ENCODE measurements at regions not wholly inside any gene's neighbourhood (a gene's known extent, or its start where the extent isn't known, plus 50 kb on each side); places are given as distances from the start of the nearest gene placed in this dataset.

GRCh38 chr13:104837756-104838155 lies 1697.7 kb downstream of the EFNB2 start:
- DNase-seq (ENCODE audit: low spot score), result no peak

GRCh38 chr13:104833221-104833620 lies 1702.2 kb downstream of the EFNB2 start:
- DNase-seq (ENCODE audit: low spot score), result no peak

- DNase-seq (ENCODE audit: low spot score), result no peak
Observed at GRCh38 chr13:104832231-104832630, 1703.2 kb downstream of the EFNB2 start.

- no peak for DNase-seq (ENCODE audit: low spot score)
Observed at GRCh38 chr13:104831831-104832230, 1703.6 kb downstream of the EFNB2 start.

GRCh38 chr13:104823709-104824108 lies 1711.8 kb downstream of the EFNB2 start:
- no peak for DNase-seq (ENCODE audit: low spot score)

GRCh38 chr13:104823071-104823470 lies 1712.4 kb downstream of the EFNB2 start:
- no peak for DNase-seq (ENCODE audit: low spot score)

- no peak for DNase-seq (ENCODE audit: low spot score)
Observed at GRCh38 chr13:104817271-104817670, 1718.2 kb downstream of the EFNB2 start.

GRCh38 chr13:104816726-104817125 lies 1718.7 kb downstream of the EFNB2 start:
- DNase-seq (ENCODE audit: low spot score), result no peak

GRCh38 chr13:104810242-104810641 lies 1725.2 kb downstream of the EFNB2 start:
- no peak for DNase-seq (ENCODE audit: low spot score)

- no peak for DNase-seq (ENCODE audit: low spot score)
Observed at GRCh38 chr13:104809483-104809882, 1726.0 kb downstream of the EFNB2 start.

- DNase-seq (ENCODE audit: low spot score), result no peak
Observed at GRCh38 chr13:104805346-104805745, 1730.1 kb downstream of the EFNB2 start.

GRCh38 chr13:104799152-104799551 lies 1732.9 kb upstream of the SLC10A2 start:
- no peak for DNase-seq (ENCODE audit: low spot score)

GRCh38 chr13:104798486-104798885 lies 1732.3 kb upstream of the SLC10A2 start:
- DNase-seq (ENCODE audit: low spot score), result no peak

GRCh38 chr13:104796581-104796980 lies 1730.4 kb upstream of the SLC10A2 start:
- DNase-seq (ENCODE audit: low spot score), result no peak

GRCh38 chr13:104785952-104786351 lies 1719.7 kb upstream of the SLC10A2 start:
- no peak for DNase-seq (ENCODE audit: low spot score)

- no peak for DNase-seq (ENCODE audit: low spot score)
Observed at GRCh38 chr13:104784891-104785290, 1718.7 kb upstream of the SLC10A2 start.

GRCh38 chr13:104782741-104783140 lies 1716.5 kb upstream of the SLC10A2 start:
- DNase-seq (ENCODE audit: low spot score), result no peak

- DNase-seq (ENCODE audit: low spot score), result no peak
Observed at GRCh38 chr13:104779311-104779993, 1713.2 kb upstream of the SLC10A2 start.

- DNase-seq (ENCODE audit: low spot score), result no peak
Observed at GRCh38 chr13:104773775-104774174, 1707.6 kb upstream of the SLC10A2 start.

GRCh38 chr13:104769545-104769944 lies 1703.3 kb upstream of the SLC10A2 start:
- DNase-seq (ENCODE audit: low spot score), result no peak

GRCh38 chr13:104766319-104766718 lies 1700.1 kb upstream of the SLC10A2 start:
- DNase-seq (ENCODE audit: low spot score), result no peak

GRCh38 chr13:104764600-104764999 lies 1698.4 kb upstream of the SLC10A2 start:
- DNase-seq (ENCODE audit: low spot score), result no peak

GRCh38 chr13:104759069-104759468 lies 1692.9 kb upstream of the SLC10A2 start:
- DNase-seq (ENCODE audit: low spot score), result no peak

- no peak for DNase-seq (ENCODE audit: low spot score)
Observed at GRCh38 chr13:104757712-104758111, 1691.5 kb upstream of the SLC10A2 start.

Measured in hematopoietic multipotent progenitor cell treated with erythropoietin and hydrocortisone succinate and interleukin-3 and kit ligand, for 17 days (in vitro differentiated cells).